Astrocyte (in vitro differentiated cells and primary cell): ENCODE measurements at regions not wholly inside any gene's neighbourhood (a gene's known extent, or its start where the extent isn't known, plus 50 kb on each side); places are given as distances from the start of the nearest gene placed in this dataset.

Source experiments
- DNase-seq: peaks from one replicate; pipeline ENCODE4 v3.0.0-alpha.2; 2010; ENCODE audit warnings: low read depth
- FAIRE-seq: peaks from 2 replicates; lab custom pipeline; 2011; peaks lifted over from hg19 to GRCh38; lab: Jason Lieb, UNC
- H2AFZ ChIP-seq: 2 replicates; pipeline ENCODE4 v1.6.0; 2012; ENCODE audit warnings: low read depth, low read length, inconsistent platforms
- H3K27ac ChIP-seq: 2 replicates; pipeline ENCODE4 v1.5.1; 2011; ENCODE audit warnings: low read depth, low read length, inconsistent platforms
- H3K27me3 ChIP-seq: 2 replicates; pipeline ENCODE4 v1.6.0; 2011; ENCODE audit warnings: low read length, inconsistent platforms; ENCODE audit not compliant: insufficient read depth
- H3K36me3 ChIP-seq: 2 replicates; pipeline ENCODE4 v1.5.1; 2011; ENCODE audit warnings: low read length, inconsistent platforms; ENCODE audit not compliant: insufficient read depth
- H3K4me1 ChIP-seq: 2 replicates; pipeline ENCODE4 v1.5.1; 2011; ENCODE audit warnings: low read length, inconsistent platforms; ENCODE audit not compliant: insufficient read depth
- H3K4me2 ChIP-seq: 2 replicates; pipeline ENCODE4 v1.6.0; 2012; ENCODE audit warnings: low read length, inconsistent platforms
- H3K4me3 ChIP-seq: 2 replicates; pipeline ENCODE4 v1.5.1; 2011; ENCODE audit warnings: low read depth, mild to moderate bottlenecking, low read length, inconsistent platforms; ENCODE audit not compliant: insufficient read depth
- H3K79me2 ChIP-seq: 2 replicates; pipeline ENCODE4 v1.6.0; 2012; ENCODE audit warnings: mild to moderate bottlenecking, low read length, inconsistent platforms; ENCODE audit not compliant: insufficient read depth
- H3K9ac ChIP-seq: 2 replicates; pipeline ENCODE4 v1.6.0; 2012; ENCODE audit warnings: mild to moderate bottlenecking, low read length, inconsistent platforms
- H3K9me3 ChIP-seq: 2 replicates; pipeline ENCODE4 v1.5.1; 2012; ENCODE audit warnings: low read depth, mild to moderate bottlenecking, low read length, inconsistent platforms; ENCODE audit not compliant: insufficient read depth
- H4K20me1 ChIP-seq: 2 replicates; pipeline ENCODE4 v1.6.0; 2012; ENCODE audit warnings: low read length, inconsistent platforms; ENCODE audit not compliant: insufficient read depth
- H3K27ac Mint-ChIP-seq: one replicate; pipeline ENCODE4 v1.8.0; 2021; ENCODE audit warnings: mild to moderate bottlenecking, mixed read lengths; ENCODE audit not compliant: unreplicated experiment
- H3K27me3 Mint-ChIP-seq: one replicate; pipeline ENCODE4 v1.8.0; 2021; ENCODE audit warnings: low read depth, mixed read lengths; ENCODE audit not compliant: unreplicated experiment
- H3K36me3 Mint-ChIP-seq: one replicate; pipeline ENCODE4 v1.8.0; 2021; ENCODE audit warnings: low read depth, mixed read lengths; ENCODE audit not compliant: unreplicated experiment
- H3K4me1 Mint-ChIP-seq: one replicate; pipeline ENCODE4 v1.8.0; 2021; ENCODE audit warnings: low read depth, mixed read lengths; ENCODE audit not compliant: unreplicated experiment
- H3K4me3 Mint-ChIP-seq: one replicate; pipeline ENCODE4 v1.8.0; 2021; ENCODE audit warnings: mild to moderate bottlenecking, moderate library complexity, mixed read lengths; ENCODE audit not compliant: unreplicated experiment
- H3K9me3 Mint-ChIP-seq: one replicate; pipeline ENCODE4 v1.8.0; 2021; ENCODE audit warnings: mild to moderate bottlenecking, mixed read lengths; ENCODE audit not compliant: unreplicated experiment
- EZH2 ChIP-seq: IDR thresholded peaks from 2 replicates; pipeline ENCODE4 v1.6.1; 2012; ENCODE audit warnings: mild to moderate bottlenecking, low read length, inconsistent platforms; ENCODE audit not compliant: insufficient read depth
- TF ChIP-seq, protein P1 (sequence below): IDR thresholded peaks from 2 replicates; pipeline ENCODE4 v1.5.1; 2011; ENCODE audit warnings: low read depth, mild to moderate bottlenecking, inconsistent platforms, low read length, moderate library complexity; ENCODE audit not compliant: insufficient read depth

DNA sequence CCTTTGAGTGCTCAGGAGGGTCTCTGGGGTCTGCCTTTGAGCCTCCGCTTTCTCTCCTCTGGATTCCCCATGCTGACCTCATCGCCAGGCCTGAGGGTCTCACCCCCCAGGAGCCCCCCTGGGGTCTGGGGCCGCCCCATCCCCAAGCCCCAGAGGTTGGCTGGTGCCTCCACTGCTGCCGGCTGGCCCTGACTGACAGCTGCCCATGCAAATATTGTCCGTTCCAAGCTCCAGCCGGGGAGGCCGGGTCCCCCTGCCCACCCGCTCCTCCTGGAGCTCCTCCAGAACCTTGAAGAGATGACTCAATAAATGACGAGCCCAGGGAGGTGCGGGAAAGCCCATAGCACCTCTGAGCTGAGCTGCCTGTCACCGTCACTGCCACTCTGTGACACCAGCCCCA lies 173.8 kb downstream of the RBFOX3 start:
- no peak for FAIRE-seq
- Histone ChIP-seq H3K27me3 (no peaks in the 10 kb centered on the region), H3K79me2 (no peaks in the 10 kb centered on the region), H3K9ac (no peak overlapping the region), H4K20me1 (no peaks in the 10 kb centered on the region), H2AFZ (no peak overlapping the region), H3K4me2 (no peak overlapping the region), H3K27ac (no peak overlapping the region), H3K4me3 (no peak overlapping the region), H3K9me3 (no peaks in the 10 kb centered on the region), H3K4me1 (no peaks in the 10 kb centered on the region), H3K36me3 (no peaks in the 10 kb centered on the region)
- no peak overlapping the region for H3K4me3 Mint-ChIP-seq
- H3K4me1 Mint-ChIP-seq = no peaks in the 10 kb centered on the region
- no peak for DNase-seq
- H3K9me3 Mint-ChIP-seq = no peaks in the 10 kb centered on the region
- no peak overlapping the region for H3K27ac Mint-ChIP-seq
- H3K36me3 Mint-ChIP-seq = no peaks in the 10 kb centered on the region
- H3K27me3 Mint-ChIP-seq = peaks cover 59% of the 10 kb centered on the region
- no peak for TF ChIP-seq EZH2
- TF ChIP-seq, protein P1, sequence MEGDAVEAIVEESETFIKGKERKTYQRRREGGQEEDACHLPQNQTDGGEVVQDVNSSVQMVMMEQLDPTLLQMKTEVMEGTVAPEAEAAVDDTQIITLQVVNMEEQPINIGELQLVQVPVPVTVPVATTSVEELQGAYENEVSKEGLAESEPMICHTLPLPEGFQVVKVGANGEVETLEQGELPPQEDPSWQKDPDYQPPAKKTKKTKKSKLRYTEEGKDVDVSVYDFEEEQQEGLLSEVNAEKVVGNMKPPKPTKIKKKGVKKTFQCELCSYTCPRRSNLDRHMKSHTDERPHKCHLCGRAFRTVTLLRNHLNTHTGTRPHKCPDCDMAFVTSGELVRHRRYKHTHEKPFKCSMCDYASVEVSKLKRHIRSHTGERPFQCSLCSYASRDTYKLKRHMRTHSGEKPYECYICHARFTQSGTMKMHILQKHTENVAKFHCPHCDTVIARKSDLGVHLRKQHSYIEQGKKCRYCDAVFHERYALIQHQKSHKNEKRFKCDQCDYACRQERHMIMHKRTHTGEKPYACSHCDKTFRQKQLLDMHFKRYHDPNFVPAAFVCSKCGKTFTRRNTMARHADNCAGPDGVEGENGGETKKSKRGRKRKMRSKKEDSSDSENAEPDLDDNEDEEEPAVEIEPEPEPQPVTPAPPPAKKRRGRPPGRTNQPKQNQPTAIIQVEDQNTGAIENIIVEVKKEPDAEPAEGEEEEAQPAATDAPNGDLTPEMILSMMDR = no peak

DNA sequence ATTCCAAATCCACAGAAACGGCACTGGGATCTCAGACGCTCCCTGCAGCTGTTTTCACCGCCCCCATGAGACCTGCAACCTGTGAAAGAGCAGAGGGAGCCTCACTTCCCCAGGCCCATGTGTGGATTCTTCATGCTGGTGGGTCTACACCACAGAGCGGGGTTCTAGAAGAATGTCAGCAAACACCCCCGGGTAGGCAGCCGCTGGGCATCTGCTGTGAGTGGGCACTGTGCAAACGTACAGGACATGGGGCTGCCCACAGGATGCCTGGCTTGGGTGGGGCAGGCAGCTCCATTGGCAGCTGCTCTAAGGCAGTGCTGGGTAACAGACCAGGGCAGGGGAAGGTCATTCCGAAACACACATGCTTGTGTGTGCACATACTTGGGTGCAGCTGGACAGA lies 174.9 kb downstream of the RBFOX3 start:
- Histone ChIP-seq H3K4me2 (no peak overlapping the region), H3K9me3 (no peaks in the 10 kb centered on the region), H3K79me2 (no peaks in the 10 kb centered on the region), H3K27ac (no peak overlapping the region), H4K20me1 (no peaks in the 10 kb centered on the region), H3K4me3 (no peak overlapping the region), H3K4me1 (no peaks in the 10 kb centered on the region), H3K36me3 (no peaks in the 10 kb centered on the region), H3K9ac (no peak overlapping the region), H3K27me3 (no peaks in the 10 kb centered on the region), H2AFZ (no peak overlapping the region)
- no peak for DNase-seq
- Mint-ChIP-seq H3K27me3 (peaks cover 62% of the 10 kb centered on the region), H3K9me3 (no peaks in the 10 kb centered on the region), H3K27ac (no peak overlapping the region), H3K4me3 (no peak overlapping the region), H3K36me3 (no peaks in the 10 kb centered on the region), H3K4me1 (no peaks in the 10 kb centered on the region)
- FAIRE-seq = no peak
- TF ChIP-seq EZH2 = no peak
- TF ChIP-seq, protein P1 = no peak

DNA sequence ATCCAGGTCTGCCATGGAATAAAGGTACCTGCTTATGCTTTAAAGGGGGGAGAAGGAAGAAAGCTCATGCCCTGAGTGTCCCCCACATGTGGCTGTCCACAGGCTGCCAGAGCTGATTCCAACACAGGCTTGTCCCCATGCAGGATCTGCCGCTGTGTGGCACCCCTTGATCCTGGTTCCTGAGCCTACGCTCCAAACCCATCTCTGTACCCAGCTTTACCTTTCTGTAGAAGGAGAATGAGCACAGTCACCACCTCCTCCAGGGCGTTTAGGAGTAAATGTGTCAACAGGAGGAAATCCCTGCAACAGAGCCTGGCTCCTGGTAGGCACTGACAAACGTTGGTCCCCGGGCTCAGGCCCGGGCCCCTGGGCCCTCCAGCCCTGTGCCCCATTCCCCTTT lies 175.6 kb downstream of the RBFOX3 start:
- H3K27me3 ChIP-seq = no peaks in the 10 kb centered on the region
- H3K9me3 ChIP-seq = no peaks in the 10 kb centered on the region
- H3K4me1 ChIP-seq = no peaks in the 10 kb centered on the region
- H3K4me2 ChIP-seq = no peak overlapping the region
- H3K79me2 ChIP-seq = no peaks in the 10 kb centered on the region
- Mint-ChIP-seq H3K4me1 (no peaks in the 10 kb centered on the region), H3K36me3 (no peaks in the 10 kb centered on the region), H3K27me3 (peaks cover 65% of the 10 kb centered on the region), H3K4me3 (no peak overlapping the region), H3K9me3 (no peaks in the 10 kb centered on the region), H3K27ac (no peak overlapping the region)
- H3K4me3 ChIP-seq = no peak overlapping the region
- FAIRE-seq = no peak
- no peak overlapping the region for H2AFZ ChIP-seq
- no peak overlapping the region for H3K9ac ChIP-seq
- H4K20me1 ChIP-seq = no peaks in the 10 kb centered on the region
- no peaks in the 10 kb centered on the region for H3K36me3 ChIP-seq
- no peak for DNase-seq
- TF ChIP-seq, protein P1 = no peak
- no peak for TF ChIP-seq EZH2
- no peak overlapping the region for H3K27ac ChIP-seq
